ENCODE measurements at regions not wholly inside any gene's neighbourhood (a gene's known extent, or its start where the extent isn't known, plus 50 kb on each side); places are given as distances from the start of the nearest gene placed in this dataset.

DNA sequence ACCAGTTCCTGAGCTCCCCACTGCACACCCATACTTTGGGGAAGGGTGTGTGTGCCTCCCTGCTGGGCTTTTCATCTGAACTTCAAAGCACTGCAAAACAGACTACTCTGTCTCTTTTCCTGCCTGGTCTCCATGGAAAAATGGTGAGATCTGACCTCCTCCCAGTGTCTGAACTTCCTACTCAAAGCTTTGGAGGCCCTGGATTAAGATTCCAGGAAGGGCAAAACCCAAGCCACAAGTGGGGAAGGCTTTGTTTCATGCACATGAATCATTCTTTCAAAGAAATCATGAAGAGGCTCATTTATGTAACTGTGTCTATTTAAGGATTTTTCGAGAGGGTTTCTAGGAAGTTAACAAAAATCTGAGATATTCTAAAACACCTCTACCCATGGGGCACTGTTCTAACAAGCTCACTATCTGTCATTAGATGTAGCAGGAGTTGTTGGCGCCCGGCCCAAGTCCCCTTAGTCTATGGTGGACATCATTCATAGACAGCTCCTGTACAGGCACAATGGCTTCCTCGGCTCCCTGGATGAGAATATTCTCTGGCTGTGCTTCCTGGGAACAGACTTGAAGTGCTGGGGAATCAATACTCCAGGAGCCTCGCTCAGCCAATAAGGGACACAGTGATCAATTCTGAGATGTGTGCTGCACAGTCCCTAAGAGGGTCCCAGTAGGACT, 224.0 kb downstream of the KTN1 start:
- peaks cover 9% of the 10 kb centered on the region for H3K36me3 Mint-ChIP-seq
- POLR2A ChIA-PET, result no interaction called here
- no peak for DNase-seq
- peaks cover 6% of the 10 kb centered on the region for H3K9me3 Mint-ChIP-seq
- H3K27ac Mint-ChIP-seq, result peak overlapping the region; percentile 63
- ATAC-seq (ENCODE audit: low read depth), result no peak
- no peak overlapping the region for H3K4me3 Mint-ChIP-seq
- H3K4me1 Mint-ChIP-seq, result peaks cover 32% of the 10 kb centered on the region
- H3K27me3 Mint-ChIP-seq, result no peaks in the 10 kb centered on the region

DNA sequence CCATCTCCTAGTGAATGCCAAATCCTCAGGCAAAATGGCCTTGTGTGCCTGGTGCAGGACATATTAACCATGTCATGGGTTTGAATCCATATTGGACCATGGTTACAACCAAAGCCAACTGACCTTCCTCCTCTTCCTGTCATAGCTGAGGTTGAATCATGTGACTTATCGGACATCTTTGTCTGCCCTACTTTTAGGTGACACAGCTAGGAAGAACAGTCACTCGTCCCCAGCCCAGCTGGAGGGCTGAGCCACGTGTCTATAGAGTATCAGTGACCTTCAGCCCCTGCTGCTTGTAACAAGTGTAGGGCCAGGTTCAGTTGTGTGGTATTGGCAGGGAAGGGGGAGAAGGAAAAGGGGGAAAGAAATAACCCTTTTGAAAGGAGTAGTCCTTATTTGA, 225.2 kb downstream of the KTN1 start:
- POLR2A ChIA-PET, result no interaction called here
- Mint-ChIP-seq H3K36me3 (peaks cover 9% of the 10 kb centered on the region), H3K4me3 (no peak overlapping the region), H3K4me1 (peaks cover 32% of the 10 kb centered on the region), H3K9me3 (peaks cover 9% of the 10 kb centered on the region), H3K27me3 (peaks cover 2% of the 10 kb centered on the region), H3K27ac (no peak overlapping the region)
- no peak for DNase-seq
- ATAC-seq (ENCODE audit: low read depth), result no peak

DNA sequence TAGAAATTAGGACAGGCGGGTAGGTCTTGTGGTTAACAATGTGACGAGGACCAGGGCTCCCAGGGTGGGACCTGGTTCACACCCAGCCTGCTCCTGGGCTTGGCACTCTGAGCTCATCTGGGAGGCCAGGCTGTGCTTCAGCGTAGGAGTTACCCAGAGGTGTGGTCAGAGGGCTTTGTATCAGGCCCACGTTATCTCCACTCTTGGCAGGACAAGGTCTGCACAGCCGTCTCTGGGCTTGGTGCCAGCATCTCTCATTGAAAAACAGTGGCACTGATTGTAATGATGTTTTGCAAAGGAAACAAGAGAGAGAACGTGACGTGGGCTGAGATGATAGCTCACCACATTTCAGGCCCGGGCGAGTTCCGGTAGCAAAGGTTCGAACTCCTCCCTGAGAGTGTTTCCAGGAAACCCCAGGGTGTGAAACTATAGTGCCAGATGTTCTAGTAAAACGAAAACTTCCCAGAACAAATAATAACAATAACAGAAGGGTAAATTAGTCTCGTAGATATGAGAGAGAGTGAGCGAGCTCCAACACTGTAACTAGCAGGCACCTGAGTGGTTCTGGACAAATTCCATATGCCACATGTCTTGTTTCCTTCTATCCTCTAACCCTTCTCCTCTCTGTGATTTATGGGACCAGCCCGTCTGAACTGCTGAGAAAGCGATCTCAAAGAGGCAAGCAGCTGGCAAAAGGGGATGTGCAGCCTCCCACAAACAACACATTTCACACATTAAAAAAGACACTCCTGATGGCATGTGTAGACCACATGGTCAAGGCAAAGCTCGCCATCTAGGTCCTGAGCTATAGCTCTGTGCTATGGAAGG, 227.3 kb downstream of the KTN1 start:
- Mint-ChIP-seq H3K4me1 (peaks cover 27% of the 10 kb centered on the region), H3K9me3 (peaks cover 13% of the 10 kb centered on the region)
- POLR2A ChIA-PET, result no interaction called here

DNA sequence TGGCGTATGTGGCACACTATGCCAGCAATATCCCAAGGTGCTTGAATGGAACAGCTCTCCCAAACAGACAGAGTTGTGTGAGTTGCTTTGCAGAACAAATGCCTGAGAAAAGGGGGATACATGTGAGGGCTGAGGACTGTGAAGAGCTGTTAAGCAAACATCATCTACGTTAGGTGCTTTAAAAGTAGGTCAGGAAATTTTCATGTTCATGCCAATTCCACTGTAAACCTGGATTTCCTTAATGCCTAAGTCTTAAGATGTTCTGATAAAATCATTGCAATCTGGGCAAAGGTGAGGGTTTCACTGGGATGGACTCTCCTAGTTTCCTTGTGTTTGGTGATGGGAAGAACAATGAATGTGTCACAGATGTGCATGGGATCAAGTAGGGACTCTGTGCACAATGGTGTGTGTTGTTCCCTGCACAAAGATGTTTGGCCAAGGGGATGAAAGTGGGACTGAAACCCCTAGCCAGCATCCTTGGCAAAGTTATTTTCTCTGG, 227.9 kb downstream of the KTN1 start:
- Mint-ChIP-seq H3K4me1 (peaks cover 27% of the 10 kb centered on the region), H3K4me3 (no peak overlapping the region)

More for the DNA sequence above, 227.3 kb downstream of the KTN1 start:
- Mint-ChIP-seq H3K27me3 (peaks cover 8% of the 10 kb centered on the region), H3K27ac (peak overlapping the region; percentile 84), H3K4me3 (peak overlapping the region; percentile 31), H3K36me3 (peaks cover 12% of the 10 kb centered on the region)
- ATAC-seq (ENCODE audit: low read depth) (peak; percentile 86), DNase-seq (peak; percentile 50)

DNA sequence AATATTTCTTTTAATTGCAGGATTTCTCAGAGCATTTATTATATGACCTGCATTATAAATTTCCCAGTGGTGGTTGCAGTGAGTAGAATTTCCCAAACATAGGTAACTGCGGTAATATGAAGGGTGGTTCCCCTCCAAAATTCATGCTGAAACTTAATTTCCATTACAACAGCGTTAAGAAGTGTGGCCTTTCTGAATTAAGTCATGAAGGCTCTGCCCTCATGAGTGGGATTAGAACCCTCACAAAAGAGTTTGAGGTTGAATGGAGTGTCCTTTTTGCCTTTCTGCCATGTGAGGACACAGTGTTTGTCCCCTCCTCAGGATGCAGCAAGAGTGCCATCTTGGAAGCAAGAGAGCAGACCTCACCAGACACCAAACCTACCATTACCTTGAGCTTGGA, 233.6 kb downstream of the KTN1 start:
- Mint-ChIP-seq H3K27me3 (peaks cover 8% of the 10 kb centered on the region), H3K4me3 (no peak overlapping the region), H3K9me3 (peaks cover 14% of the 10 kb centered on the region), H3K27ac (no peak overlapping the region), H3K4me1 (peaks cover 2% of the 10 kb centered on the region), H3K36me3 (peaks cover 3% of the 10 kb centered on the region)
- DNase-seq (no peak), ATAC-seq (ENCODE audit: low read depth) (no peak)
- POLR2A ChIA-PET, result no interaction called here

More for the DNA sequence above, 227.9 kb downstream of the KTN1 start:
- Mint-ChIP-seq H3K27me3 (peaks cover 8% of the 10 kb centered on the region), H3K36me3 (peaks cover 12% of the 10 kb centered on the region), H3K27ac (peak overlapping the region; percentile 84), H3K9me3 (peaks cover 13% of the 10 kb centered on the region)
- ATAC-seq (ENCODE audit: low read depth) (no peak), DNase-seq (no peak)
- POLR2A ChIA-PET, result no interaction called here

DNA sequence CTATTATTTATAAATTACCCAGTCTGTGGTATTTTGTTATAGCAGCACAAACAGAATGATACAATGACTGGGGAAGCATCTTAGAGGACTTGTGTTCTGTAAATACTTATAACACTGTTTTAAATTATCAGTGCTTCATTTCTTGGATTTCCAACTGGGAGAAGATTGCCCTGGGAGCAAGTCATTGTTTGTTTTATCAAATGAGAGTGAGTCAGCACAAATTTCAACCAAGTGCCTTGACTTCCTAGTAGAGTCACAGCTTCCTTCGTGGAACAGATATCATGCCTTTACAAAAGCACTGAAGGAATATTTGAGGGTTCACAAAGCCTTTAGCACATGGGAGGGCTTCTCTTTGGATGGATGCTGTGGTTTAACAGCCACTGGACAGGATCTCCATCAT, 234.1 kb downstream of the KTN1 start:
- Mint-ChIP-seq H3K4me3 (no peak overlapping the region), H3K4me1 (peaks cover 2% of the 10 kb centered on the region), H3K27me3 (peaks cover 8% of the 10 kb centered on the region), H3K27ac (no peak overlapping the region), H3K9me3 (peaks cover 14% of the 10 kb centered on the region), H3K36me3 (peaks cover 3% of the 10 kb centered on the region)
- POLR2A ChIA-PET, result no interaction called here
- ATAC-seq (ENCODE audit: low read depth) (no peak), DNase-seq (no peak)

DNA sequence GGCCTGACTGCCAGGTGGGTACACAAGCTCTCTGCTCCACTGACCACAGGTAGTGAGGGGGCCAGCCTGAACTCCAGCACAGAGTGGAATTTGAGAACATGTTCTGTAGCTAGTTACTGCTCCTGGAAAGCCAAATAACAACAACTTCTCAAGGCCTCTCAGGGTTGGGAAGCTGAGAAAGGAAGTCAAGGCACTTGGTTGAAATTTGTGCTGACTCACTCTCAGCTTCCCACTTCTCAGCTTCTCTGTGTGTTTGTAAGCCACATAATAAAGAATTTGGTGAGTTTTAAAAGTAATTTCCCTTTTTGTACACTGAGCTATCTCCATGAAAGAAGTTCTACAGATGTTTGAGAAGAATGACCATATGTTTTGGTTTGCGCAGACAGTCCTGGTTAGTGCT, 234.9 kb downstream of the KTN1 start:
- POLR2A ChIA-PET, result no interaction called here
- peaks cover 3% of the 10 kb centered on the region for H3K36me3 Mint-ChIP-seq

DNA sequence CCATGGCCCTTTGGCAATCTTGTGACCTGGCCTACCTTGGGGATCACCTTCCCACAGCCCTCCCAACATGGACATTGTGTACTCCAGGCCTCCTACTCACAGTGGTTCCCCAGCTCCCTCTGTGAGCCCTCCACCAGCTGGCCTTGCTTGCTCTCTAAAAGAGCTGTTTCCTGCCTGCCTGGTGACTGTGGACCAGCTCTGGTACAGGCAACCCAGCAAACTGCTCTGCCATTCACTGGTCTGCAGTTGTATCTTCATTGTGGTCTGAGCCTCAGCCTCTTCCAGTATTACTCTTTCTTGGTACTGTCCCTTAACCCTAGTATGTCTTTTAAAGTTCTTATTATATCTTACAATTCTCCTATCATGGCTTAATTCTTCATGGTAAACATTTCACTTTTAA, 236.2 kb downstream of the KTN1 start:
- no peaks in the 10 kb centered on the region for H3K36me3 Mint-ChIP-seq

More for the DNA sequence above, 234.9 kb downstream of the KTN1 start:
- ATAC-seq (ENCODE audit: low read depth) (no peak), DNase-seq (no peak)
- H3K27ac Mint-ChIP-seq, result no peak overlapping the region
- H3K4me3 Mint-ChIP-seq, result no peak overlapping the region
- peaks cover 13% of the 10 kb centered on the region for H3K9me3 Mint-ChIP-seq
- H3K27me3 Mint-ChIP-seq, result peaks cover 7% of the 10 kb centered on the region
- peaks cover 2% of the 10 kb centered on the region for H3K4me1 Mint-ChIP-seq

DNA sequence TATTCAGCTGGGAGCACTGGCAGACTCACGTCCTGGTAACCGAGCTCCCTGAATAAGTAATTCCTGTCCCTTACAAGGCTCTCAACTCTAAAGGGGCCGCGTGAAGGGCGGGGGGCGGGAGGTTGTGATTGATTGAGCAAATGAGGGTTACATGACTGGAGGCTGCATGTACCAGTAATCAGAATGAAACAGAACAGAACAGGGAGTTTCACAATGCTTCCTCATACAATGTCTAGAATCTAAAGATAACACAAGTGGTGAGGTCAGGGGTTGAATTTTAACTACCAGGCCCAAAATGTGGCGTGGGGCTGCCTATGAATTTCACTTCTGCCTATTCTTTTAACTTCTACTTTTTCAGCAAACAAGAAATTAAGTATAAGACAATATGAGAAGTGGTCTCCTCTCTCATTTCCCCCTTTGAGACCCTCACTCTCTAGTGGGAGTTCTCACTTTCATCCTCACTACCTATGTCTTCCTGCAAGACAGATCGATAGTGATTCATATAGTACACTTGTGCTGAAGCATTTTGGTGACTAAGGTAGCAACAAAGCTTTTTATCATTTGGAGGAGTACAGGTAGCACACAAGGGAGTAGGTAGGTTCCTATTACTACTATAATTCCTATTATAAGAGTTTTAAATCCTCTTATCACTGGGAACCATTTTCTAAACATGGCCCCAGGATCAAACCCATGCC, 239.8 kb downstream of the KTN1 start:
- no peak for DNase-seq
- no peak for ATAC-seq (ENCODE audit: low read depth)
- POLR2A ChIA-PET, result no interaction called here
- H3K4me1 Mint-ChIP-seq, result peaks cover 2% of the 10 kb centered on the region
- no peaks in the 10 kb centered on the region for H3K36me3 Mint-ChIP-seq
- no peak overlapping the region for H3K4me3 Mint-ChIP-seq
- peaks cover 14% of the 10 kb centered on the region for H3K27me3 Mint-ChIP-seq
- H3K9me3 Mint-ChIP-seq, result peaks cover 6% of the 10 kb centered on the region
- no peak overlapping the region for H3K27ac Mint-ChIP-seq

More for the DNA sequence above, 236.2 kb downstream of the KTN1 start:
- Mint-ChIP-seq H3K27ac (no peak overlapping the region), H3K9me3 (peaks cover 6% of the 10 kb centered on the region), H3K4me1 (peaks cover 2% of the 10 kb centered on the region), H3K27me3 (peaks cover 2% of the 10 kb centered on the region), H3K4me3 (no peak overlapping the region)
- POLR2A ChIA-PET, result no interaction called here
- no peak for ATAC-seq (ENCODE audit: low read depth)
- no peak for DNase-seq

DNA sequence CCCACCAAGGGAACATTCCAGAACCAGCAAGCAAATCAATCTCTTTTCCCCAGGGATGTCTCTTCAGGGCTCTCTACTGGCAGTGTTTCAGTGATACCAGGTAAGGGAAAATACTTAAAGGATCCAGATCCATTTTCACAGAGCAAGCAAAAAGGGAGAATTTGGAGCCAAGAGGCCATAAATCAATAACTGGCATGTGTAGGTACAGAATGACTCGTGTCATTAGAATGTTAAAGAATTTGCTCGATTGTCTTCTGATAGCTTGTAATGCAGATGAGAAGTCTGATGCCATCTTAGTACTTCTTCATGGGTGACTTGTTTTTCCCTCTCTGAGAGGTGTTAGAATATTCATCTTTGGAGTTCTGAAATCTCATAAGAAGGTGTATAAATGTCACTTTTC, 242.9 kb downstream of the KTN1 start:
- H3K27me3 Mint-ChIP-seq, result peaks cover 15% of the 10 kb centered on the region
- no peak for DNase-seq
- H3K27ac Mint-ChIP-seq, result no peak overlapping the region
- ATAC-seq (ENCODE audit: low read depth), result no peak
- POLR2A ChIA-PET, result no interaction called here
- H3K36me3 Mint-ChIP-seq, result no peaks in the 10 kb centered on the region
- peaks cover 2% of the 10 kb centered on the region for H3K9me3 Mint-ChIP-seq
- H3K4me3 Mint-ChIP-seq, result no peak overlapping the region
- no peaks in the 10 kb centered on the region for H3K4me1 Mint-ChIP-seq

DNA sequence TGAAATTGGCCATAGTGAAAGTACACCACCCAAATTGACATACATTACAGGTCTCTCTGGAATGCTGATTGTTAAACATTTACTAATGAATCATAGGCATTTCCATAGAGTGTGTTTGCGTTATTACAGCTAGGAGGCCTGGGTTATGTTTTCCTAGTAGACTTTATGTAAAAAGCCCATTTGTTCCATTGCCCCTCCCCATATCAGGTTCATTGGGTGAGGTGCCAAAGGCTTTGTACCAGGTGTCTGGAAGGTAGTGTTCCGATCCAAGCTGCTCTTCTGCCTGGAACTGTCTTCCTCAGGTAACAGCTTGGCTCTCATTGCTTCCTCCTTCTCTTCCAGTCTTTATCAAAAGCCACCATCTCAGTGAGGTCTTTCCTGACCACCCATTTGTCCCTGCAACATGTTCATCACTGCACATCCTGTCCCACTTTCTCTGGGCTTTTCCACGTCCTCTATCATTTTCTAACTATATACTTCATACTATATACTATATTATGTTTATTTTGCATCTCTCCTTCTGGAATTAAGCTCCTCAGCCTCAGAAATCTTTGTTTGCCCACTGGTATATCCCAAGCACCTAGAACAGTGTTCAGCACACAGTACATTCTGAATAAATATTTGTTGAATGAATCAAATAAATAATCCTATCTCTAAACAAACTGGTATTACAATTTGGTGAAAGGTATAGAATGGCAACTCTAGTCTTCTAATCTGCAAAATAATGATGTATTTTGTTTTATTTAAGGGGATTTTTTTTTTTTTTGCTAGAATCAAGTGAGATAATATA, 252.3 kb downstream of the KTN1 start:
- H3K27me3 Mint-ChIP-seq, result peaks cover 4% of the 10 kb centered on the region
- no peak for ATAC-seq (ENCODE audit: low read depth)
- no peak overlapping the region for H3K4me3 Mint-ChIP-seq
- no peaks in the 10 kb centered on the region for H3K9me3 Mint-ChIP-seq
- no peaks in the 10 kb centered on the region for H3K4me1 Mint-ChIP-seq
- DNase-seq, result no peak
- no peak overlapping the region for H3K27ac Mint-ChIP-seq
- H3K36me3 Mint-ChIP-seq, result no peaks in the 10 kb centered on the region
- POLR2A ChIA-PET, result no interaction called here

DNA sequence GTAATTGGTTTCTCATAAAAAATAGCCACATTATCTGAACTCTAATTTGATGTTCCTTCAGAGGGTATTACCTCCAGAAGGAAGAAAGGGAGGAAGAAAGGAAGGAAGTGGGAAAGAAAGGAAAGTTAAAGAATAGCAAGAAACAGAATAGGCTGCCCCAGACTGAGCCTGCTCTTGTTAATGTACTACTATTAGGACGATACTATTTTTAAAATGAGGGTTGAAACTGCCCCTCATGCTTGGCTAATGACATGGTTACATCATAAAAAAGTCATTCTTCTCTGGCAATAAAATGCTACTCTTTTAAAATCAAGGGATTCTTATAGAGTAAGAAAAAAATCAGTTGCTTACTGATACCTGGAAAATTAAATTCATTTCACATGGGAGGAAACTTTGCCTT, 253.0 kb downstream of the KTN1 start:
- DNase-seq (no peak), ATAC-seq (ENCODE audit: low read depth) (no peak)
- H3K4me3 Mint-ChIP-seq, result no peak overlapping the region
- H3K27me3 Mint-ChIP-seq, result peaks cover 4% of the 10 kb centered on the region
- no peaks in the 10 kb centered on the region for H3K9me3 Mint-ChIP-seq
- H3K27ac Mint-ChIP-seq, result no peak overlapping the region
- no peaks in the 10 kb centered on the region for H3K4me1 Mint-ChIP-seq
- no peaks in the 10 kb centered on the region for H3K36me3 Mint-ChIP-seq
- POLR2A ChIA-PET, result no interaction called here

DNA sequence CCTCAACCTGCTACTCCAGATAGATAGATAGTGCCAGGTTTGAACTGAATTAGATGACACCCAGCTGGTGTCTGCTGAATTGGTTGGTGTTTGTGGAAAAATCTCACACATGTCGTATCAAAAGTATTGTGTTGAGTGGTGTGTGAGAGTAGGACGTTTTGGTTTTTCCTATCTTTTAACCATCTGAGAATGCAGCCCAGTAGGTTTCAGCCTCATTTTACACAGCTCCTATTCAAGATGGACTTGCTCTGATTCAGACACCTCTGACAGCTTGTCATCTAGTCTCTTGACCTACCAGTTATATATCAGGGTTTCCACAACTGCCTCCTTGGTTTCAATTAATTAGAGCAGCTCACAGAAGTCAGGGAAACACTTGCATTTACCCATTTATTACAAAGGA, 254.4 kb downstream of the KTN1 start:
- POLR2A ChIA-PET, result no interaction called here
- no peak for ATAC-seq (ENCODE audit: low read depth)

More for the DNA sequence above, 254.4 kb downstream of the KTN1 start:
- no peak for DNase-seq
- Mint-ChIP-seq H3K4me1 (no peaks in the 10 kb centered on the region), H3K27ac (no peak overlapping the region), H3K27me3 (peaks cover 4% of the 10 kb centered on the region), H3K36me3 (no peaks in the 10 kb centered on the region), H3K9me3 (peaks cover 2% of the 10 kb centered on the region), H3K4me3 (no peak overlapping the region)
